GM06990 (cell line): ENCODE measurements at regions not wholly inside any gene's neighbourhood (a gene's known extent, or its start where the extent isn't known, plus 50 kb on each side); places are given as distances from the start of the nearest gene placed in this dataset.

Experiments
- DNase-seq: peaks from one replicate; pipeline ENCODE4 v3.0.0-alpha.2; 2011; ENCODE audit not compliant: insufficient read length; ENCODE audit errors: extremely low read depth
- H3K27me3 ChIP-seq: replicated peaks from 2 replicates; pipeline ENCODE4 v1.6.0; 2011; ENCODE audit warnings: low read length; ENCODE audit not compliant: control insufficient read depth, insufficient read depth
- H3K36me3 ChIP-seq: 2 replicates; pipeline ENCODE4 v1.5.1; 2011; ENCODE audit warnings: low read length; ENCODE audit not compliant: control insufficient read depth, insufficient read depth
- H3K4me3 ChIP-seq: replicated peaks from 2 replicates; pipeline ENCODE4 v1.5.1; 2011; ENCODE audit warnings: low read depth, mild to moderate bottlenecking, control low read depth, low read length
- TF ChIP-seq, protein P1 (sequence below): IDR thresholded peaks from 2 replicates; pipeline ENCODE4 v1.5.1; 2011; ENCODE audit warnings: low read length, control low read depth, mild to moderate bottlenecking, inconsistent platforms; ENCODE audit not compliant: insufficient read depth, poor library complexity, severe bottlenecking

GRCh38 chr16:73663720-73664119, 615.8 kb upstream of the ZFHX3 start:
- TF ChIP-seq, protein P1, sequence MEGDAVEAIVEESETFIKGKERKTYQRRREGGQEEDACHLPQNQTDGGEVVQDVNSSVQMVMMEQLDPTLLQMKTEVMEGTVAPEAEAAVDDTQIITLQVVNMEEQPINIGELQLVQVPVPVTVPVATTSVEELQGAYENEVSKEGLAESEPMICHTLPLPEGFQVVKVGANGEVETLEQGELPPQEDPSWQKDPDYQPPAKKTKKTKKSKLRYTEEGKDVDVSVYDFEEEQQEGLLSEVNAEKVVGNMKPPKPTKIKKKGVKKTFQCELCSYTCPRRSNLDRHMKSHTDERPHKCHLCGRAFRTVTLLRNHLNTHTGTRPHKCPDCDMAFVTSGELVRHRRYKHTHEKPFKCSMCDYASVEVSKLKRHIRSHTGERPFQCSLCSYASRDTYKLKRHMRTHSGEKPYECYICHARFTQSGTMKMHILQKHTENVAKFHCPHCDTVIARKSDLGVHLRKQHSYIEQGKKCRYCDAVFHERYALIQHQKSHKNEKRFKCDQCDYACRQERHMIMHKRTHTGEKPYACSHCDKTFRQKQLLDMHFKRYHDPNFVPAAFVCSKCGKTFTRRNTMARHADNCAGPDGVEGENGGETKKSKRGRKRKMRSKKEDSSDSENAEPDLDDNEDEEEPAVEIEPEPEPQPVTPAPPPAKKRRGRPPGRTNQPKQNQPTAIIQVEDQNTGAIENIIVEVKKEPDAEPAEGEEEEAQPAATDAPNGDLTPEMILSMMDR, result no peak
- Histone ChIP-seq H3K27me3 (no peaks in the 10 kb centered on the region), H3K4me3 (no peak overlapping the region), H3K36me3 (no peaks in the 10 kb centered on the region)
- no peak for DNase-seq

GRCh38 chr16:73636196-73636595, 588.3 kb upstream of the ZFHX3 start:
- TF ChIP-seq, protein P1, result no peak
- Histone ChIP-seq H3K4me3 (no peak overlapping the region), H3K27me3 (no peaks in the 10 kb centered on the region), H3K36me3 (no peaks in the 10 kb centered on the region)
- no peak for DNase-seq

DNA sequence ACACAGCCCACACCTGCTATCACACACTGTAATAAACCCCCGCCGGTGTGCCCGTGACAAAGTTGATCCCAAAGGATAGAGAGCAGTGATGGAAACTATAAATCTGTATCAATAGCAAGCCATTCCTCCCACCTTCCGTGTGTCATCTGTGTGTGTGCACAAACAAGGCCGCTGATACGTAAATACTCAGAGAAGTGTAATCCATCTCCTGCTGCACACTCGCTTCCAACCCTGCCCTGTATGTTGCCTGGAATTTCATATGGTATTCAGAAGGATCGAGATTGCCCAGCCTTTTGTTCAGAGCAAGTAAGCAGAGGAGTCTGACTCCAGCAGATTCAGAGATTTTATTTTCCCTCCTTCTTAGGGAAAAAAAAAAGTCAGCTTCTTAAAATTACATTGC, 581.1 kb upstream of the ZFHX3 start:
- H3K27me3 ChIP-seq, result no peaks in the 10 kb centered on the region; the same call in 1 of the 2 replicates
- no peaks in the 10 kb centered on the region for H3K36me3 ChIP-seq
- TF ChIP-seq, protein P1, result no peak
- no peak for DNase-seq
- no peak overlapping the region for H3K4me3 ChIP-seq

DNA sequence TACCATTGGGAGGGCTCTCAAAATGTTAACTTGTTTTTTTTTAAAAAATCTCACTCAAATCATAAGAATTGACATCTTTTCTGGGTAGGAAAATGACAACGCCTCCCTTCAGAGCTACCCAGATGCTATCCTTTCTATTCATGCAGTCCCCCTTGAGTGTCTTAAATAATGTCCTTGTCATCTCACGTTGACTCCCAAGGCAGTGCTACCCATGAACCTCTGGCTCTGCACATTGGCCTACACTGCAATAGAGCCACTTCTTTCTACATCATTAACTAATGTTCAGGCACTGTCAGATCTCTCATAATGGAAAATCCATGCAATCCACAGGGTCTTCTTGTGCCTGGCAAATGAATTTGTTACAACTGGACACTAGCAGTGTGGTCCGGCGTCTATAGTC, 569.8 kb upstream of the ZFHX3 start:
- H3K27me3 ChIP-seq, result no peaks in the 10 kb centered on the region
- H3K36me3 ChIP-seq, result no peaks in the 10 kb centered on the region
- no peak for DNase-seq
- TF ChIP-seq, protein P1, result no peak
- no peak overlapping the region for H3K4me3 ChIP-seq

DNA sequence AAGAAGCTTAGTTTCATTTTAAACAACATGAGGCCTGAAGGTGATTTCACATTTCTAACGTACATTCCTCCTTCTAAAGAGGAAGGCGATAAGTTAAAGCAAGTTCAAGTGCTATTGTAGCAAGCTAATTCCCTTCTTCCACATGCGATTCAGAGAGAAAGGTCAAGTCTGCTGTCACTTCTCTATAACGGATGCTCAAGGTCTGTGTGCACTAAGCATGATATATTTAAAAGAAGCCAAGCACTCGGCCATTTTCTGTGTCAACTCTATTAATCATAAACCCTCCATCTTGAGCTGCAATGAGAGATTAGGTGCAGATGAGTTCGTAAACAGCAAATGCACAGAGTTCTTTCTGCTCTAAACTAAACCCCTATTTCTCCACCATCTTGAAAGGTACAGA, 568.8 kb upstream of the ZFHX3 start:
- no peaks in the 10 kb centered on the region for H3K27me3 ChIP-seq
- no peaks in the 10 kb centered on the region for H3K36me3 ChIP-seq
- no peak for DNase-seq
- TF ChIP-seq, protein P1, result no peak
- no peak overlapping the region for H3K4me3 ChIP-seq

DNA sequence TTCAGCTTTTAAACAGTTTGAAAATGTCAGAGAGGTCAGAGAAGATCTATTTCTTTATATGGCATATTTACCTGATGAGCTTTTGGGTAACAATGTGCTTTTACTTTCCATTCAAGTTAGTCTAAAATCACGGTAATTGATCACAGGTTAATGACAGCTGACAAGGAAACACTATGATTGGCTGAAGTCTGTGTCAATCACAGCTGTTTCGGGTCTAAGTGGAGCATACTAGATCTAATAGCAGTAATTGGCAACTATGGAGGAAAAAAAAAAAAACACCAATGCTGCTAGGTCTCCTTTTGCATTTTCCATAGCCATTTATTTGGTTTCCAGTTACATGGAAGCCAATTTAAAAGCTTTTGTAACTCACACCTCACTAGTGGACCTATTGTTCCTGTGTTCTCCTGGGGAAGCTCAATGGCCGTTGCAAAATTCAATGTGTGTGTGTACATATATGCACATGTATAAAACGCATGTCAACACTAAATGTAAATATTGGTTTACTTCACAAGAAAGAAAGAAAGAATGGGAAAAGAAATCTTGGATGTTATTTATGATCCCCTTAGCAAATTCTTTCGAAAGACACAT, 568.3 kb upstream of the ZFHX3 start:
- Histone ChIP-seq H3K27me3 (no peaks in the 10 kb centered on the region), H3K36me3 (no peaks in the 10 kb centered on the region), H3K4me3 (no peak overlapping the region)
- TF ChIP-seq, protein P1, result no peak
- no peak for DNase-seq
